C4-2B (cell line): ENCODE measurements at regions not wholly inside any gene's neighbourhood (a gene's known extent, or its start where the extent isn't known, plus 50 kb on each side); places are given as distances from the start of the nearest gene placed in this dataset.

ENCODE experiments used
- H3K27ac ChIP-seq: fragments of 450-650 bp; 2 replicates; pipeline ENCODE4 v1.5.1; 2017
- CTCF ChIP-seq: fragments of 450-650 bp; conservative IDR thresholded peaks from 2 replicates; pipeline ENCODE4 v1.5.1; 2017; ENCODE audit warnings: mild to moderate bottlenecking
- ZFX ChIP-seq: fragments of 450-650 bp; IDR thresholded peaks from 2 replicates; pipeline ENCODE4 v1.6.1; 2017

GRCh38 chr15:69916169-69916785 lies 181.4 kb downstream of the TLE3 start:
- no peak overlapping the region for H3K27ac ChIP-seq
- TF ChIP-seq ZFX, result no peak
- no peak for TF ChIP-seq CTCF

GRCh38 chr15:69917056-69917455 lies 180.7 kb downstream of the TLE3 start:
- H3K27ac ChIP-seq, result no peak overlapping the region
- TF ChIP-seq CTCF, result no peak

- no peak overlapping the region for H3K27ac ChIP-seq
- TF ChIP-seq CTCF, result no peak
- no peak for TF ChIP-seq ZFX
Observed at GRCh38 chr15:69919816-69920215, 177.9 kb downstream of the TLE3 start.

- TF ChIP-seq ZFX, result no peak
- TF ChIP-seq CTCF, result no peak
- H3K27ac ChIP-seq, result no peak overlapping the region
Observed at GRCh38 chr15:69920221-69920620, 177.5 kb downstream of the TLE3 start.

- TF ChIP-seq CTCF, result no peak
- no peak for TF ChIP-seq ZFX
- no peak overlapping the region for H3K27ac ChIP-seq
Observed at GRCh38 chr15:69921626-69922619, 175.8 kb downstream of the TLE3 start.

GRCh38 chr15:69924531-69924930 lies 173.2 kb downstream of the TLE3 start:
- TF ChIP-seq ZFX (no peak), CTCF (no peak)

GRCh38 chr15:69926006-69926405 lies 171.7 kb downstream of the TLE3 start:
- TF ChIP-seq ZFX (no peak), CTCF (no peak)
- H3K27ac ChIP-seq, result no peak overlapping the region

More at GRCh38 chr15:69924531-69924930, 173.2 kb downstream of the TLE3 start:
- no peak overlapping the region for H3K27ac ChIP-seq
